ENCODE measurements at regions not wholly inside any gene's neighbourhood (a gene's known extent, or its start where the extent isn't known, plus 50 kb on each side); places are given as distances from the start of the nearest gene placed in this dataset.
A peak's percentile ranks its signal among the peaks of the same experiment; 100 is the strongest.
"Not testable (repeated sequence)": the region's sequence is repeated elsewhere in the genome, so short reads cannot be mapped to it uniquely, and the experiment has no call there.

GRCh38 chr14:55919800-55920199 is 198.4 kb upstream of the PELI2 start:
- H3K4me1 ChIP-seq (ENCODE audit: control insufficient read depth in 2 of 2, insufficient read depth in 2 of 2, low read length in 2 of 2); H3K27me3 ChIP-seq (ENCODE audit: control insufficient read depth in 2 of 2, insufficient read depth in 2 of 2, low read length in 2 of 2); H3K9ac ChIP-seq (ENCODE audit: low read depth in 1 of 2, low read length in 2 of 2); H3K9me3 ChIP-seq (ENCODE audit: control insufficient read depth in 2 of 2, low read length in 2 of 2); H3K4me3 ChIP-seq (ENCODE audit: low read length in 2 of 2); H3K36me3 ChIP-seq (ENCODE audit: control insufficient read depth in 2 of 2, insufficient read depth in 2 of 2, low read length in 2 of 2); H3K27ac ChIP-seq (ENCODE audit: low read depth in 2 of 2, low read length in 2 of 2): not testable (repeated sequence)

- no peaks in the 10 kb centered on the region for H3K9me3 ChIP-seq (ENCODE audit: control insufficient read depth in 2 of 2, low read length in 2 of 2)
These were observed 196.7 kb upstream of the PELI2 start for GRCh38 chr14:55921511-55921910.

GRCh38 chr14:55926007-55926406 is 192.2 kb upstream of the PELI2 start:
- H3K27me3 ChIP-seq (ENCODE audit: control insufficient read depth in 2 of 2, insufficient read depth in 2 of 2, low read length in 2 of 2) = no peaks in the 10 kb centered on the region
- no peak overlapping the region for H3K27ac ChIP-seq (ENCODE audit: low read depth in 2 of 2, low read length in 2 of 2)
- H3K4me1 ChIP-seq (ENCODE audit: control insufficient read depth in 2 of 2, insufficient read depth in 2 of 2, low read length in 2 of 2) = peaks cover 14 to 29% of the 10 kb centered on the region in 2 donors
- peak overlapping the region in 1 of 2 donors; percentile 28 for H3K4me3 ChIP-seq (ENCODE audit: low read length in 2 of 2)
- H3K9me3 ChIP-seq (ENCODE audit: control insufficient read depth in 2 of 2, low read length in 2 of 2) = no peaks in the 10 kb centered on the region
- H3K36me3 ChIP-seq (ENCODE audit: control insufficient read depth in 2 of 2, insufficient read depth in 2 of 2, low read length in 2 of 2) = no peaks in the 10 kb centered on the region
- no peak overlapping the region for H3K9ac ChIP-seq (ENCODE audit: low read depth in 1 of 2, low read length in 2 of 2)

More at GRCh38 chr14:55921511-55921910, 196.7 kb upstream of the PELI2 start:
- Histone ChIP-seq H3K4me3 (ENCODE audit: low read length in 2 of 2) (no peak overlapping the region), H3K27ac (ENCODE audit: low read depth in 2 of 2, low read length in 2 of 2) (no peak overlapping the region), H3K4me1 (ENCODE audit: control insufficient read depth in 2 of 2, insufficient read depth in 2 of 2, low read length in 2 of 2) (peaks cover 6 to 12% of the 10 kb centered on the region in 2 donors), H3K9ac (ENCODE audit: low read depth in 1 of 2, low read length in 2 of 2) (no peak overlapping the region), H3K27me3 (ENCODE audit: control insufficient read depth in 2 of 2, insufficient read depth in 2 of 2, low read length in 2 of 2) (no peaks in the 10 kb centered on the region), H3K36me3 (ENCODE audit: control insufficient read depth in 2 of 2, insufficient read depth in 2 of 2, low read length in 2 of 2) (no peaks in the 10 kb centered on the region)

- H3K4me1 ChIP-seq (ENCODE audit: control insufficient read depth in 2 of 2, insufficient read depth in 2 of 2, low read length in 2 of 2) = peaks cover 14 to 29% of the 10 kb centered on the region in 2 donors
- no peaks in the 10 kb centered on the region for H3K9me3 ChIP-seq (ENCODE audit: control insufficient read depth in 2 of 2, low read length in 2 of 2)
- no peak overlapping the region for H3K27ac ChIP-seq (ENCODE audit: low read depth in 2 of 2, low read length in 2 of 2)
- H3K36me3 ChIP-seq (ENCODE audit: control insufficient read depth in 2 of 2, insufficient read depth in 2 of 2, low read length in 2 of 2) = no peaks in the 10 kb centered on the region
- H3K9ac ChIP-seq (ENCODE audit: low read depth in 1 of 2, low read length in 2 of 2) = no peak overlapping the region
- no peaks in the 10 kb centered on the region for H3K27me3 ChIP-seq (ENCODE audit: control insufficient read depth in 2 of 2, insufficient read depth in 2 of 2, low read length in 2 of 2)
- H3K4me3 ChIP-seq (ENCODE audit: low read length in 2 of 2) = no peak overlapping the region
These were observed 191.2 kb upstream of the PELI2 start for GRCh38 chr14:55927028-55927427.

GRCh38 chr14:55928276-55928675 is 189.9 kb upstream of the PELI2 start:
- peak overlapping the region in 1 of 2 donors; percentile 41 for H3K27ac ChIP-seq (ENCODE audit: low read depth in 2 of 2, low read length in 2 of 2)
- peaks cover 14 to 29% of the 10 kb centered on the region in 2 donors for H3K4me1 ChIP-seq (ENCODE audit: control insufficient read depth in 2 of 2, insufficient read depth in 2 of 2, low read length in 2 of 2)
- no peaks in the 10 kb centered on the region for H3K27me3 ChIP-seq (ENCODE audit: control insufficient read depth in 2 of 2, insufficient read depth in 2 of 2, low read length in 2 of 2)
- no peaks in the 10 kb centered on the region for H3K9me3 ChIP-seq (ENCODE audit: control insufficient read depth in 2 of 2, low read length in 2 of 2)
- H3K36me3 ChIP-seq (ENCODE audit: control insufficient read depth in 2 of 2, insufficient read depth in 2 of 2, low read length in 2 of 2) = no peaks in the 10 kb centered on the region
- peak overlapping the region in 1 of 2 donors; percentile 3 for H3K4me3 ChIP-seq (ENCODE audit: low read length in 2 of 2)
- no peak overlapping the region for H3K9ac ChIP-seq (ENCODE audit: low read depth in 1 of 2, low read length in 2 of 2)

- H3K4me3 ChIP-seq (ENCODE audit: low read length in 2 of 2) = no peak overlapping the region
- peaks cover 14 to 29% of the 10 kb centered on the region in 2 donors for H3K4me1 ChIP-seq (ENCODE audit: control insufficient read depth in 2 of 2, insufficient read depth in 2 of 2, low read length in 2 of 2)
- no peak overlapping the region for H3K9ac ChIP-seq (ENCODE audit: low read depth in 1 of 2, low read length in 2 of 2)
- H3K9me3 ChIP-seq (ENCODE audit: control insufficient read depth in 2 of 2, low read length in 2 of 2) = peaks cover 0 to 2% of the 10 kb centered on the region in 2 donors
- no peaks in the 10 kb centered on the region for H3K36me3 ChIP-seq (ENCODE audit: control insufficient read depth in 2 of 2, insufficient read depth in 2 of 2, low read length in 2 of 2)
- H3K27me3 ChIP-seq (ENCODE audit: control insufficient read depth in 2 of 2, insufficient read depth in 2 of 2, low read length in 2 of 2) = no peaks in the 10 kb centered on the region
- no peak overlapping the region for H3K27ac ChIP-seq (ENCODE audit: low read depth in 2 of 2, low read length in 2 of 2)
These were observed 189.1 kb upstream of the PELI2 start for GRCh38 chr14:55929136-55929535.

GRCh38 chr14:55930016-55930784 is 188.0 kb upstream of the PELI2 start:
- H3K9me3 ChIP-seq (ENCODE audit: control insufficient read depth in 2 of 2, low read length in 2 of 2) = peaks cover 0 to 2% of the 10 kb centered on the region in 2 donors

GRCh38 chr14:55936691-55937090 is 181.5 kb upstream of the PELI2 start:
- Histone ChIP-seq H3K4me3 (ENCODE audit: low read length in 2 of 2) (no peak overlapping the region), H3K9ac (ENCODE audit: low read depth in 1 of 2, low read length in 2 of 2) (no peak overlapping the region), H3K9me3 (ENCODE audit: control insufficient read depth in 2 of 2, low read length in 2 of 2) (peaks cover 0 to 2% of the 10 kb centered on the region in 2 donors), H3K4me1 (ENCODE audit: control insufficient read depth in 2 of 2, insufficient read depth in 2 of 2, low read length in 2 of 2) (no peaks in the 10 kb centered on the region), H3K27me3 (ENCODE audit: control insufficient read depth in 2 of 2, insufficient read depth in 2 of 2, low read length in 2 of 2) (no peaks in the 10 kb centered on the region), H3K36me3 (ENCODE audit: control insufficient read depth in 2 of 2, insufficient read depth in 2 of 2, low read length in 2 of 2) (no peaks in the 10 kb centered on the region), H3K27ac (ENCODE audit: low read depth in 2 of 2, low read length in 2 of 2) (no peak overlapping the region)

More at GRCh38 chr14:55930016-55930784, 188.0 kb upstream of the PELI2 start:
- peaks cover 14 to 26% of the 10 kb centered on the region in 2 donors for H3K4me1 ChIP-seq (ENCODE audit: control insufficient read depth in 2 of 2, insufficient read depth in 2 of 2, low read length in 2 of 2)
- H3K27ac ChIP-seq (ENCODE audit: low read depth in 2 of 2, low read length in 2 of 2) = no peak overlapping the region
- no peak overlapping the region for H3K9ac ChIP-seq (ENCODE audit: low read depth in 1 of 2, low read length in 2 of 2)
- no peaks in the 10 kb centered on the region for H3K36me3 ChIP-seq (ENCODE audit: control insufficient read depth in 2 of 2, insufficient read depth in 2 of 2, low read length in 2 of 2)
- H3K27me3 ChIP-seq (ENCODE audit: control insufficient read depth in 2 of 2, insufficient read depth in 2 of 2, low read length in 2 of 2) = no peaks in the 10 kb centered on the region
- no peak overlapping the region for H3K4me3 ChIP-seq (ENCODE audit: low read length in 2 of 2)

- peaks cover 0 to 2% of the 10 kb centered on the region in 2 donors for H3K9me3 ChIP-seq (ENCODE audit: control insufficient read depth in 2 of 2, low read length in 2 of 2)
- H3K4me3 ChIP-seq (ENCODE audit: low read length in 2 of 2) = no peak overlapping the region
- H3K27ac ChIP-seq (ENCODE audit: low read depth in 2 of 2, low read length in 2 of 2) = no peak overlapping the region
- H3K9ac ChIP-seq (ENCODE audit: low read depth in 1 of 2, low read length in 2 of 2) = no peak overlapping the region
- H3K36me3 ChIP-seq (ENCODE audit: control insufficient read depth in 2 of 2, insufficient read depth in 2 of 2, low read length in 2 of 2) = no peaks in the 10 kb centered on the region
- H3K27me3 ChIP-seq (ENCODE audit: control insufficient read depth in 2 of 2, insufficient read depth in 2 of 2, low read length in 2 of 2) = no peaks in the 10 kb centered on the region
- peaks cover 0 to 6% of the 10 kb centered on the region in 2 donors for H3K4me1 ChIP-seq (ENCODE audit: control insufficient read depth in 2 of 2, insufficient read depth in 2 of 2, low read length in 2 of 2)
These were observed 179.9 kb upstream of the PELI2 start for GRCh38 chr14:55938249-55938791.

- Histone ChIP-seq H3K36me3 (ENCODE audit: control insufficient read depth in 2 of 2, insufficient read depth in 2 of 2, low read length in 2 of 2) (no peaks in the 10 kb centered on the region), H3K27me3 (ENCODE audit: control insufficient read depth in 2 of 2, insufficient read depth in 2 of 2, low read length in 2 of 2) (no peaks in the 10 kb centered on the region), H3K9ac (ENCODE audit: low read depth in 1 of 2, low read length in 2 of 2) (no peak overlapping the region), H3K9me3 (ENCODE audit: control insufficient read depth in 2 of 2, low read length in 2 of 2) (no peaks in the 10 kb centered on the region), H3K4me1 (ENCODE audit: control insufficient read depth in 2 of 2, insufficient read depth in 2 of 2, low read length in 2 of 2) (peaks cover 0 to 6% of the 10 kb centered on the region in 2 donors), H3K4me3 (ENCODE audit: low read length in 2 of 2) (peak overlapping the region in 1 of 2 donors; percentile 39), H3K27ac (ENCODE audit: low read depth in 2 of 2, low read length in 2 of 2) (no peak overlapping the region)
These were observed 176.0 kb upstream of the PELI2 start for GRCh38 chr14:55942076-55942654.
